ENCODE measurements at regions not wholly inside any gene's neighbourhood (a gene's known extent, or its start where the extent isn't known, plus 50 kb on each side); places are given as distances from the start of the nearest gene placed in this dataset.

DNA sequence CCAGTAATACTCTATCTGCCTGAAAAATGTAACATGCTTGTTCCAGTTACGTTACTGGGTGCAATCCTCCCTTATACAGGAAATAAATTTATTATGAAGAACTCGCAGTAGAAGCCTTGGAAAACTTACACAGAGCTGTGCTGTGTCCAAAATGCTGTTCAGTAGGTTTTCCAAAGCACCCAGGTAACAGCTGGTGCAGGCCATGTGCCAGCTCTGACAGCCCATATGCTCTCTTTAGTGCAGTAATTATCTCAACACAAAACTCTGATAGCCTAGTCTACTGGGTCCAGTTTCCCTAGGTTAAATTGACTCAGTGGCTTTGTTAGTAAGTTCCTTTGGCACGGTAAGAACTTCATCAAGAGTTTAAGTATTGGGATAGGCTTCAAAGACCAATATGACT, 120.7 kb upstream of the OBI1 start (continued):
- TF ChIP-seq REST (tag by site-specific recombination; IDR thresholded peaks at IDR 0.05): no peak
- TF ChIP-seq ZNF449 (tag by site-specific recombination; IDR thresholded peaks at IDR 0.05): no peak

DNA sequence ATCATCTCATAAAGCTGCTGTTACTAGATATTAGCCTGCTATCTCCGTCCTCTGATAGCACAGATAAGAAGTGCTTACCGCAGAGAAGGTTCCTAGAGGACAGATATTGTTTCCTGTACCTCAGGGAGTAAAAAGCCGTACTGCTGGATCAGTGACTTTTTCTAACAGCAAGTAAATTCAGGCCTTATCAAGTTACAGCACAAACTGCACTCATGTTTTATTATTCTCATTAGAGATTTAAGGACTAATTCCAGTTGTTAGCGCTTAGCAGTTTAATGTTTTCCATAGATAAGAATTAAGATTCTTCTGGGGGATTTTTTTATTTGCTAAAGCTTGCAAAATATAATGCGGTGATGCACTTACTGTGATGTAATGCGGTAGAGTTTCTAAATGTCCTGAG, 119.0 kb upstream of the OBI1 start:
- no peaks in the 10 kb centered on the region for H3K4me1 ChIP-seq (ENCODE audit: control insufficient read depth, insufficient read depth, low read length)
- H3K9me3 ChIP-seq (ENCODE audit: control insufficient read depth, insufficient read depth, low read depth, low read length): no peaks in the 10 kb centered on the region
- CTCF ChIA-PET: no interaction called here
- no peaks in the 10 kb centered on the region for H3K36me3 ChIP-seq (ENCODE audit: control insufficient read depth in 2 of 2, insufficient read depth in 1 of 2, low read length in 2 of 2)
- no peak overlapping the region for H3K4me3 ChIP-seq (ENCODE audit: low read depth, low read length)
- POLR2A ChIA-PET: no interaction called here
- no peak overlapping the region for H3K27ac ChIP-seq (ENCODE audit: extremely low read depth, low read depth, low read length)
- TF ChIP-seq ZBTB17 (tag by site-specific recombination; IDR thresholded peaks at IDR 0.05): no peak
- no peak for TF ChIP-seq ZNF488 (tag by site-specific recombination; IDR thresholded peaks at IDR 0.05)
- TF ChIP-seq ZNF184 (tag by site-specific recombination; IDR thresholded peaks at IDR 0.05): no peak
- TF ChIP-seq ZNF221 (tag by site-specific recombination; IDR thresholded peaks at IDR 0.05; ENCODE audit: borderline replicate concordance): no peak
- TF ChIP-seq GLIS1 (tag by site-specific recombination; IDR thresholded peaks at IDR 0.05): no peak
- no peak for TF ChIP-seq GFI1B (tag by site-specific recombination; IDR thresholded peaks at IDR 0.05)
- TF ChIP-seq ZNF548 (tag by site-specific recombination; IDR thresholded peaks at IDR 0.05): no peak
- TF ChIP-seq ZNF473 (tag by site-specific recombination; IDR thresholded peaks at IDR 0.05): no peak
- peak; percentile 50; the same call in 1 of the 2 replicates for TF ChIP-seq ZSCAN30 (tag by site-specific recombination; IDR thresholded peaks at IDR 0.05)
- no peak for TF ChIP-seq ZNF112 (tag by site-specific recombination; IDR thresholded peaks at IDR 0.05)
- TF ChIP-seq ZNF654 (tag by site-specific recombination; IDR thresholded peaks at IDR 0.05; ENCODE audit: low read depth): no peak
- no peak for TF ChIP-seq ZNF449 (tag by site-specific recombination; IDR thresholded peaks at IDR 0.05)
- TF ChIP-seq PRDM1 (tag by site-specific recombination; IDR thresholded peaks at IDR 0.05): no peak
- TF ChIP-seq RBAK (tag by site-specific recombination; IDR thresholded peaks at IDR 0.05): no peak
- no peak for TF ChIP-seq INSM2 (tag by site-specific recombination; IDR thresholded peaks at IDR 0.05)
- TF ChIP-seq ZFHX2 (tag by site-specific recombination; conservative IDR thresholded peaks at IDR 0.05): no peak
- no peak for TF ChIP-seq ZNF266 (tag by site-specific recombination; IDR thresholded peaks at IDR 0.05; ENCODE audit: low read depth)
- TF ChIP-seq ZNF600 (tag by site-specific recombination; IDR thresholded peaks at IDR 0.05): no peak
- TF ChIP-seq, protein P1, sequence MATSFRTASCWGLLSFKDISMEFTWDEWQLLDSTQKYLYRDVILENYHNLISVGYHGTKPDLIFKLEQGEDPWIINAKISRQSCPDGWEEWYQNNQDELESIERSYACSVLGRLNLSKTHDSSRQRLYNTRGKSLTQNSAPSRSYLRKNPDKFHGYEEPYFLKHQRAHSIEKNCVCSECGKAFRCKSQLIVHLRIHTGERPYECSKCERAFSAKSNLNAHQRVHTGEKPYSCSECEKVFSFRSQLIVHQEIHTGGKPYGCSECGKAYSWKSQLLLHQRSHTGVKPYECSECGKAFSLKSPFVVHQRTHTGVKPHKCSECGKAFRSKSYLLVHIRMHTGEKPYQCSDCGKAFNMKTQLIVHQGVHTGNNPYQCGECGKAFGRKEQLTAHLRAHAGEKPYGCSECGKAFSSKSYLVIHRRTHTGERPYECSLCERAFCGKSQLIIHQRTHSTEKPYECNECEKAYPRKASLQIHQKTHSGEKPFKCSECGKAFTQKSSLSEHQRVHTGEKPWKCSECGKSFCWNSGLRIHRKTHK (tag by site-specific recombination; IDR thresholded peaks at IDR 0.05): no peak
- TF ChIP-seq ZNF777 (tag by site-specific recombination; IDR thresholded peaks at IDR 0.05; ENCODE audit: borderline replicate concordance): no peak
- no peak for TF ChIP-seq ELK4 (IDR thresholded peaks at IDR 0.05; ENCODE audit: borderline replicate concordance, low read depth, low read length)
- TF ChIP-seq HOXC10 (CRISPR knock-in tag; IDR thresholded peaks at IDR 0.05): no peak
- no peak for TF ChIP-seq SP7 (tag by site-specific recombination; IDR thresholded peaks at IDR 0.05)
- TF ChIP-seq YY1 (tag by site-specific recombination; IDR thresholded peaks at IDR 0.05): no peak
- no peak for TF ChIP-seq ZNF76 (tag by site-specific recombination; IDR thresholded peaks at IDR 0.05; ENCODE audit: borderline replicate concordance, low read depth)
